ENCODE measurements at regions not wholly inside any gene's neighbourhood (a gene's known extent, or its start where the extent isn't known, plus 50 kb on each side); places are given as distances from the start of the nearest gene placed in this dataset.
A peak's percentile ranks its signal among the peaks of the same experiment; 100 is the strongest.

DNA sequence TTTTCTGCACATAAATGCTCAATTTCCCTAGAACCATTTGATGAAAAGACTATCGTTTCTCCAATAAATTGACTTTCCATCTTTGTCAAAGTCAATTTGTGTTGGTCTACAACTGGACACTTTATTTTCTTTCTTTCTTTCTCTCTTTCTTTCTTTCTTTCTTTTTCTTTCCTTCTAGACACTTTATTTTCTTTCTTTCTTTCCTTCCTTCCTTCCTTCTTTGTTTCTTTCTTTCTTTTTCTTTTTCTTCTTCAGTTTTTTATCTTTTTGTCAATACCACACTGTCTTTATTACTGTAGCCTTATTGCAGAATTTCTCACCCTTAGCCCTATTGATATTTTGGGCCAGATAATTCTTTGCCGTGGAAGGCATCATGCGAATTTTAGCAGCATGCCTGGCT lies 73.5 kb downstream of the FASLG start:
- no peak for DNase-seq
- no peaks in the 10 kb centered on the region for H3K4me1 ChIP-seq
- H3K9me3 ChIP-seq (replicated peaks) = peaks cover 13% of the 10 kb centered on the region
- H3K27me3 ChIP-seq (ENCODE audit: low read depth) = no peaks in the 10 kb centered on the region
- intact Hi-C loops (cut with micrococcal nuclease) = no loop called here
- H3K27ac ChIP-seq (replicated peaks) = no peak overlapping the region
- no peak overlapping the region for H3K4me3 ChIP-seq
- TF ChIP-seq, protein P1, sequence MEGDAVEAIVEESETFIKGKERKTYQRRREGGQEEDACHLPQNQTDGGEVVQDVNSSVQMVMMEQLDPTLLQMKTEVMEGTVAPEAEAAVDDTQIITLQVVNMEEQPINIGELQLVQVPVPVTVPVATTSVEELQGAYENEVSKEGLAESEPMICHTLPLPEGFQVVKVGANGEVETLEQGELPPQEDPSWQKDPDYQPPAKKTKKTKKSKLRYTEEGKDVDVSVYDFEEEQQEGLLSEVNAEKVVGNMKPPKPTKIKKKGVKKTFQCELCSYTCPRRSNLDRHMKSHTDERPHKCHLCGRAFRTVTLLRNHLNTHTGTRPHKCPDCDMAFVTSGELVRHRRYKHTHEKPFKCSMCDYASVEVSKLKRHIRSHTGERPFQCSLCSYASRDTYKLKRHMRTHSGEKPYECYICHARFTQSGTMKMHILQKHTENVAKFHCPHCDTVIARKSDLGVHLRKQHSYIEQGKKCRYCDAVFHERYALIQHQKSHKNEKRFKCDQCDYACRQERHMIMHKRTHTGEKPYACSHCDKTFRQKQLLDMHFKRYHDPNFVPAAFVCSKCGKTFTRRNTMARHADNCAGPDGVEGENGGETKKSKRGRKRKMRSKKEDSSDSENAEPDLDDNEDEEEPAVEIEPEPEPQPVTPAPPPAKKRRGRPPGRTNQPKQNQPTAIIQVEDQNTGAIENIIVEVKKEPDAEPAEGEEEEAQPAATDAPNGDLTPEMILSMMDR (IDR thresholded peaks at IDR 0.05; ENCODE audit: borderline replicate concordance) = no peak
- no peaks in the 10 kb centered on the region for H3K36me3 ChIP-seq

DNA sequence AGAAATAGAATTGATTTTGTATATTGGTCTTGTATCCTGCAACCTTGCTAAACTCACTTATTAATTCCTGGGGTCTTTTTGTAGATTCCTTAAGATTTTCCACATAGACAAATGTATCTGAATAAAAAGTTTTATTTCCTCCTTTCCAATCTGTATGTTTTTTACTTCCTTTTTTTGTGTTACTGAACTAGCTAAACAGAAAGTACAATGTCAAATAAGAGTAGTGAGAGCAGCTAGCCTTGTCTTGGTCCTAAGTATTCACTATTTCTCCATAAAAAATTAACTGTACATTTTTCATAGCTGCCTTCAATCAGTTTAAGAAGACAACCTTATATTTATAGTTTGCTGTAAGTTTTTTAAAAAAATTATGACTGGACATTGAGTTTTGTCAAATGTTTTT lies 74.9 kb downstream of the FASLG start:
- Histone ChIP-seq H3K4me1 (no peaks in the 10 kb centered on the region), H3K36me3 (no peaks in the 10 kb centered on the region), H3K4me3 (no peak overlapping the region), H3K9me3 (replicated peaks) (peaks cover 6% of the 10 kb centered on the region), H3K27ac (replicated peaks) (no peak overlapping the region), H3K27me3 (ENCODE audit: low read depth) (no peaks in the 10 kb centered on the region)
- no peak for DNase-seq
- intact Hi-C loops (cut with micrococcal nuclease) = no loop called here
- TF ChIP-seq, protein P1 (IDR thresholded peaks at IDR 0.05; ENCODE audit: borderline replicate concordance) = no peak

DNA sequence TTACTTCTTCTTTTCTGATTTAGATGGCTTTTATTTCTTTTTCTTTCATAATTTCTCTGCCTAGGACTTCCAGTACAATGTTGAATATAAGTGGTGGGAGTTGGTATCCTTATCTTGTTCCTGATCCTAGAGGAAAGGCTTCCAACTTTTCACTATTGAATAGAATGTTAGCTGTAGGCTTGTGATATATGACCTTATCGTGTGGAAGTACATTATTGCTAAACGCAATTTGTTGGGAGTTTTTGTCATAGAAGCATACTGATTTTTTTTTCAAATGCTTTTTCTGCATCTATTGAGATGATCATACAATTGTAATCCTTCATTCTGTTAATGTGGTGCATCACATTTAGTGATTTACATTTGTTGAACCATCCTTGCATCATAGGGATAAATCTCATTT lies 79.5 kb downstream of the FASLG start:
- intact Hi-C loops (cut with micrococcal nuclease) = no loop called here
- H3K36me3 ChIP-seq = no peaks in the 10 kb centered on the region
- H3K9me3 ChIP-seq (replicated peaks) = no peaks in the 10 kb centered on the region
- H3K27me3 ChIP-seq (ENCODE audit: low read depth) = peaks cover 13% of the 10 kb centered on the region
- TF ChIP-seq, protein P1 (IDR thresholded peaks at IDR 0.05; ENCODE audit: borderline replicate concordance) = no peak
- no peaks in the 10 kb centered on the region for H3K4me1 ChIP-seq
- no peak overlapping the region for H3K4me3 ChIP-seq
- H3K27ac ChIP-seq (replicated peaks) = no peak overlapping the region
- DNase-seq = no peak

DNA sequence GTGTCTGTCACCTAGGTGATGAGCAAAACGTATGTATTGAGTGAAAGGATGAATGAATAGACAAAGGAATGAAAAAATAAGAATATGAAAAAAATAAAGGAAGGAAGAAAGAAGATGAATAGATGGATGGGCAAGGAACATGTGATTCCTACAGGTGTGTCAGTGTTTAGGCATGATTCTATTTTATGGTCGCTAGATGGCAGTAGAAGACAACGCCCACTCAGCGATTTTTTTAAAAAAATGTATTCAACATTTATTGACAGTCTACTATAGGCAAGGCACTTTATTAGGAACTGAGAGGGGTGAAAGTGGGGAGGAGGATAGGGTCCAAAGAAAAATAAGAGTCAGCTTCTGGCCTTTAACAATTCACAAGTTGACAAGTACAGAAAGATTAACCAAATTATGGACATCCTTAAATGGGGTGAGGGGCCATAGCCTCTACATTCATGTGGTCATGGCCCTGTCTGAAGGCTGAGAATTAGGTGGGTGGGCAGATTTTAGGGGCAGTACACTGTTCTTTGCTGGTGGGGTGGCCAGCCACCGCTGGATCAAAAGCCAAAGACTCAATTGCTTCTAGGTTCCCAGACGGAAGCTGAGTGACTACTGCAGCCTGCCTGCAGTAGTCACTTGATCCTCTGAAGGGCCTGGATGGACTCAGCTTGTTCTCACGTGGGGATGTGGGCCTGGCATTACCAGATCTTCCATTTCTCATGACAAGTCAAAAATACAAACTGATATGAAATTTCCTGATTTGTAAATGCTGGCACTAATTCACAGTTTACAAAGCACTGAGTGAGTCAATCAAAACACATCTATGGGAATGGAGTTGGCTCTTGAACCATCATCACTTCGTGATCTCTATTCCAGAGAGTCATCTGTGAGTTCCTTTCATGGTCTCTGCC lies 83.9 kb downstream of the FASLG start:
- TF ChIP-seq, protein P1 (IDR thresholded peaks at IDR 0.05; ENCODE audit: borderline replicate concordance) = peak; percentile 85

DNA sequence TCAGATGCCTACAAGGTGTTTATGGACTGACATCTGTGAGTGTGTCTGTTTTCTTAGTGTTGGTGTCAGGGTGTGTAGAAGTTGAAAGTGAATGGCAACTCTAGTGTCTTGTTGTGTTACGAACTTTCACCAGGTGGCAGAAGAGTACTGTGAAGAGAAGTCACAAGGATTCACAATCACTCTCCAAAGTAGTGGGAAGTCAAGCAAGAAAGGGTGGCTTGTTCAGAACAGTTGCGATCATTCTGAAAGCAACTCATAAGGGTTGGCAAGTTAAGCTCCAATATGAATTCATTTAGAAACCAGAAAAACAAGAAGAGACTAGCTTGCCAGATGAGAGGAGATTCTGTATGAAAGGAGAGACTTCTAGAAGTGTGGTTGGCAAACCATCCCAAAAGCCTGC lies 86.1 kb downstream of the FASLG start:
- no peak for DNase-seq
- no peaks in the 10 kb centered on the region for H3K36me3 ChIP-seq
- no peak overlapping the region for H3K4me3 ChIP-seq
- H3K9me3 ChIP-seq (replicated peaks) = no peaks in the 10 kb centered on the region
- no peak overlapping the region for H3K27ac ChIP-seq (replicated peaks)
- peaks cover 13% of the 10 kb centered on the region for H3K4me1 ChIP-seq
- peaks cover 13% of the 10 kb centered on the region for H3K27me3 ChIP-seq (ENCODE audit: low read depth)
- intact Hi-C loops (cut with micrococcal nuclease) = loop anchor here (10.0 kb wide), 1 partner anchor 1080 kb away; the partner anchor contains the start of genes CENPL and DARS2
- TF ChIP-seq, protein P1 (IDR thresholded peaks at IDR 0.05; ENCODE audit: borderline replicate concordance) = peak; percentile 64

More for the DNA sequence above, 83.9 kb downstream of the FASLG start:
- peaks cover 13% of the 10 kb centered on the region for H3K4me1 ChIP-seq
- no peak overlapping the region for H3K4me3 ChIP-seq
- no peak overlapping the region for H3K27ac ChIP-seq (replicated peaks)
- intact Hi-C loops (cut with micrococcal nuclease) = loop anchor here (5.0 to 10.0 kb wide), 2 partner anchors 459 to 1082 kb away; partner anchors contain the start of genes CENPL and DARS2
- no peak for DNase-seq
- H3K36me3 ChIP-seq = no peaks in the 10 kb centered on the region
- H3K27me3 ChIP-seq (ENCODE audit: low read depth) = peaks cover 13% of the 10 kb centered on the region
- no peaks in the 10 kb centered on the region for H3K9me3 ChIP-seq (replicated peaks)

Measured in left ventricle myocardium inferior (tissue), 1 donor.